ENCODE measurements at regions not wholly inside any gene's neighbourhood (a gene's known extent, or its start where the extent isn't known, plus 50 kb on each side); places are given as distances from the start of the nearest gene placed in this dataset.
"Not testable (repeated sequence)": the region's sequence is repeated elsewhere in the genome, so short reads cannot be mapped to it uniquely, and the experiment has no call there.

GRCh38 chr12:105683836-105684235 is 353.3 kb downstream of the C12orf75 start:
- TF ChIP-seq CTCF, POLR2A (IDR thresholded peaks at IDR 0.05): not testable (repeated sequence)

All from uterus (tissue), 2 donors.